Heart left ventricle (tissue), 16 donors: ENCODE measurements at regions not wholly inside any gene's neighbourhood (a gene's known extent, or its start where the extent isn't known, plus 50 kb on each side); places are given as distances from the start of the nearest gene placed in this dataset.

ENCODE experiments used
- ATAC-seq, 4 donors: fragments of 200-7000 bp; cut with Tn5 transposase; one replicate each; pipeline ENCODE4 v1.9.1; 2020 to 2022; ENCODE audit warnings: moderate library complexity in 4 of 4, mild to moderate bottlenecking in 3 of 4, moderate number of reproducible peaks in 1 of 4
- DNase-seq, 5 donors: peaks; one replicate each; pipeline ENCODE4 v3.0.0-alpha.2; 2020
- H3K27ac ChIP-seq, 12 donors: fragments of 200-600 bp; sonication (generic) in 4 of 12; one replicate each; pipeline versions ENCODE4 v1.5.0 to v1.8.0; 2016 to 2022; ENCODE audit warnings: mild to moderate bottlenecking in 2 of 12
- H3K27me3 ChIP-seq, 9 donors: fragments of 200-600 bp; sonication (generic) in 2 of 9; one replicate each; pipeline versions ENCODE4 v1.5.1 to v1.8.0; 2016 to 2022; ENCODE audit warnings: mild to moderate bottlenecking in 3 of 9
- H3K36me3 ChIP-seq, 9 donors: fragments of 200-600 bp; sonication (generic) in 2 of 9; one replicate each; pipeline versions ENCODE4 v1.5.0 to v1.8.0; 2018 to 2022; ENCODE audit warnings: mild to moderate bottlenecking in 2 of 9
- H3K4me1 ChIP-seq, 12 donors: fragments of 200-600 bp; sonication (generic) in 4 of 12; one replicate each; pipeline versions ENCODE4 v1.5.0 to v1.8.0; 2016 to 2022; ENCODE audit warnings: mild to moderate bottlenecking in 3 of 12
- H3K4me3 ChIP-seq, 12 donors: fragments of 200-600 bp; sonication (generic) in 4 of 12; one replicate each; pipeline versions ENCODE4 v1.5.0 to v1.8.0; 2017 to 2022; ENCODE audit warnings: mild to moderate bottlenecking in 9 of 12, moderate library complexity in 4 of 12
- H3K9me3 ChIP-seq, 12 donors: fragments of 200-600 bp; sonication (generic) in 4 of 12; one replicate each; pipeline versions ENCODE4 v1.5.0 to v1.8.0; 2016 to 2022; ENCODE audit warnings: mild to moderate bottlenecking in 1 of 12
- CTCF ChIP-seq, 12 donors: fragments of 200-600 bp; sonication (generic) in 4 of 12; IDR thresholded peaks; one replicate each; pipeline versions ENCODE4 v1.5.0 to v1.8.0; 2018 to 2022; ENCODE audit warnings: antibody characterized with exemption in 12 of 12, mild to moderate bottlenecking in 5 of 12
- POLR2A ChIP-seq, 2 donors: fragments of 450-650 bp; IDR thresholded peaks; one replicate each; pipeline ENCODE4 v1.6.1; 2017; ENCODE audit warnings: antibody characterized with exemption in 2 of 2, mild to moderate bottlenecking in 2 of 2, moderate library complexity in 2 of 2
- whole genome bisulfite sequencing, 4 donors: extraction: QIAGEN DNeasy Blood & Tissue Kit in 2 of 4; methylation state at CpG; one replicate each; pipeline versions ENCODE4 v1.1.5 to v1.1.7; 2013 to 2018; 5-methylcytosine and 5-hydroxymethylcytosine counted together
- intact Hi-C, 10 donors: fragments of 100-400 bp; cut with DNase I; formaldehyde crosslinking; loops; one replicate each; pipeline versions ENCODE4 v1.11.1 to v1.14.2; 2022
- donor health status: ischemic (EF 13 %, LVEDD 7.1; RV severe dilation, severe dysfunction).
- donor health status: healthy with polysubstance abuse.
- donor health status: DM: no; HTN: yes; CAD: no.
- donor health status: DM: no; HTN: no; CAD: no.
- donor health status: ischemic (EF 25% LVEDD 6.9; RV normal size, moderate dysfunction).
- donor health status: ischemic (EF 25% LVEDD 5.7; RV mildly dilated, moderate dysfunction).
- donor health status: healthy.
- donor health status: DM: yes; HTN: yes; CAD: no.
- donor health status: ischemic (EF 35%, LVEDD 5.7; RV mildly dilated, moderate dysfunction).
- donor health status: nonischemic (EF 11% LVEDD 7.7; RV severe dilation, severe dysfunction).
- donor health status: DM: yes; HTN: yes; CAD: no.
- donor health status: PGD.
- donor health status: ischemic (EF 29% LVEDD 5.4; RV normal size, mild dysfunction).
- donor health status: nonischemic (EF 23%, LVEDD 6.1; RV moderate dilation, normal function).

- Histone ChIP-seq H3K4me3 (no peak overlapping the region), H3K4me1 (no peaks in the 10 kb centered on the region), H3K27me3 (no peaks in the 10 kb centered on the region), H3K27ac (no peak overlapping the region), H3K36me3 (no peaks in the 10 kb centered on the region), H3K9me3 (no peaks in the 10 kb centered on the region)
- intact Hi-C loops = loop anchor here in 4 of 10 donors (5.0 to 10.0 kb wide), 3 partner anchors 55 to 307 kb away; partner anchors contain the start of gene OGFRL1 (in 1 of the 4)
- 90 to 98% (median 96%) methylated on average over 1 of the region's 1 CpG for WGBS, 4 donors
- no peak for DNase-seq
- no peak for ATAC-seq
- TF ChIP-seq POLR2A (IDR thresholded peaks at IDR 0.05) = no peak
Measured at GRCh38 chr6:71197780-71198179, 90.8 kb upstream of the OGFRL1 start.

DNA sequence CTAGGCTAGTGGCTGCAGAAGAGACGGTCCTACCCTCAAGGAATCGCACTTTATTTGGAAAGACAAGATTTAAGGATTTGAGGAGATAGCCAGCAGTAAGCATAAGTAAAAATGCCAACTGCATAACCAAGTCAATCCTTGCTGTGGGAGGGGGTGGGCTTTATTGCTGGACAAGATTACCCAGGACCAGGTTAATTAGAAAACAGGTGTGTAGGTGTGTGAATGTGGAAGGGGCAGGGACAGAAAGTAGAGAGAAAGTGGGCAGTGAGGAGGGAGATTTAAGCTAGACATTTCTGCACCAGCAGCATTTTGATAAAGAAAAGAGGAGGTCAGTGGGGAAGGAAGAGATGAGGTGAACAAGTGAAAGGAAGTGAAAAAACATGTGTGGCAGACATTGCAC, 89.7 kb upstream of the OGFRL1 start:
- intact Hi-C loops = loop anchor here in 4 of 10 donors (5.0 to 10.0 kb wide), 3 partner anchors 53 to 306 kb away; partner anchors contain the start of gene OGFRL1 (in 1 of the 4)
- no peaks in the 10 kb centered on the region for H3K36me3 ChIP-seq
- DNase-seq (no peak), ATAC-seq (no peak)
- no peak for TF ChIP-seq CTCF (IDR thresholded peaks at IDR 0.05)
- no peak for TF ChIP-seq POLR2A (IDR thresholded peaks at IDR 0.05)
- no peaks in the 10 kb centered on the region for H3K9me3 ChIP-seq
- H3K27me3 ChIP-seq = no peaks in the 10 kb centered on the region
- H3K4me1 ChIP-seq = no peaks in the 10 kb centered on the region
- H3K27ac ChIP-seq = no peak overlapping the region
- WGBS, 4 donors = 95 to 97% (median 97%) methylated on average over 2 of the region's 2 CpGs
- no peak overlapping the region for H3K4me3 ChIP-seq

DNA sequence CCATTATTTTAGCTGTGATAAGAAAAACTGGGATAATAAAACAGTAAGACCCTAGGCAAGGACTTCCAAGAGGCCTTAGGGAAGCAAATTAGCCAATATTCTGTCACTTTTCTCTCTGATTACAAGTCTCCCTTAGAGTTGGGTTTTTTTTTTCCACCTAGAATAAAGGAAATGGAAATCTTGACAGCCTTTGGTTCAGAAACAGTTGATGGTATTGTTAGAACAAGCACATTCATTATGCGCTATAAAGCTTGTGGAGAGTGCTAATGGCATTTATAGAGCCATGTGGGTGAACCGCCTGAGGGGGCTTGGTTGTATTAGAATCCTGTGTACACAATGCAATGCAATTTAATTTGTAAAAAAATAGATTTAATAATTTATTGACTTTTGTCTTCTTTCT, 88.9 kb upstream of the OGFRL1 start:
- ATAC-seq (no peak), DNase-seq (no peak)
- intact Hi-C loops = loop anchor here in 4 of 10 donors (5.0 to 10.0 kb wide), 3 partner anchors 53 to 305 kb away; partner anchors contain the start of gene OGFRL1 (in 1 of the 4)
- Histone ChIP-seq H3K4me3 (no peak overlapping the region), H3K36me3 (no peaks in the 10 kb centered on the region), H3K4me1 (no peaks in the 10 kb centered on the region), H3K9me3 (no peaks in the 10 kb centered on the region), H3K27me3 (no peaks in the 10 kb centered on the region), H3K27ac (no peak overlapping the region)
- TF ChIP-seq POLR2A (IDR thresholded peaks at IDR 0.05) (no peak), CTCF (IDR thresholded peaks at IDR 0.05) (no peak)
- 93 to 98% (median 97%) methylated on average over 2 of the region's 2 CpGs for WGBS, 4 donors

DNA sequence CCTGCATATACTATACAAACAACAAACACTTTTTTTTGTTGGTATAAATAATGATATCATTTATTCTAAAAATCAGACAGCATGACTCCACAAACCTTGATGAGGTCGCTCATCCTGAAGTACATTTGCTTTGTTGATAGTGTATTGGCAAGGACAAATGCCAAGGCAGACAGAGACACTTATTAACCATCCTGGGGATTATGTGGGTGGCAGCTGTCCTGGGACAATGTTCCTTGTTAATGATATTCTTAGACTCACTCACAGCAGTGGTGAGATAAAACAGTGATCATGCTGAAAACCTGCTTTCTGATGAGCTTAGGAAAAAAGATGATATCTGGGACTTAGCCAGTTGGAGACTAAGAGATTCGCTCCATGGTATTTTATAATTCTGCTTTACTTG, 85.4 kb upstream of the OGFRL1 start:
- no peak for TF ChIP-seq POLR2A (IDR thresholded peaks at IDR 0.05)
- no peak for TF ChIP-seq CTCF (IDR thresholded peaks at IDR 0.05)
- no peaks in the 10 kb centered on the region for H3K27me3 ChIP-seq
- H3K36me3 ChIP-seq = no peaks in the 10 kb centered on the region
- H3K4me3 ChIP-seq = no peak overlapping the region
- no peaks in the 10 kb centered on the region for H3K4me1 ChIP-seq
- 91 to 98% (median 95%) methylated on average over 2 of the region's 2 CpGs for WGBS, 4 donors
- DNase-seq (no peak), ATAC-seq (no peak)
- no peaks in the 10 kb centered on the region for H3K9me3 ChIP-seq
- intact Hi-C loops = no loop called here
- H3K27ac ChIP-seq = no peak overlapping the region

GRCh38 chr6:71204741-71205140, 83.9 kb upstream of the OGFRL1 start:
- no peak overlapping the region for H3K27ac ChIP-seq
- H3K4me1 ChIP-seq = no peaks in the 10 kb centered on the region
- ATAC-seq (no peak), DNase-seq (no peak)
- no peaks in the 10 kb centered on the region for H3K9me3 ChIP-seq
- 82 to 89% (median 85%) methylated on average over 6 of the region's 6 CpGs for WGBS, 4 donors
- no peak overlapping the region for H3K4me3 ChIP-seq
- intact Hi-C loops = no loop called here
- H3K36me3 ChIP-seq = no peaks in the 10 kb centered on the region
- no peak for TF ChIP-seq POLR2A (IDR thresholded peaks at IDR 0.05)
- TF ChIP-seq CTCF (IDR thresholded peaks at IDR 0.05) = no peak
- H3K27me3 ChIP-seq = no peaks in the 10 kb centered on the region
